RWPE1 (cell line): ENCODE measurements at regions not wholly inside any gene's neighbourhood (a gene's known extent, or its start where the extent isn't known, plus 50 kb on each side); places are given as distances from the start of the nearest gene placed in this dataset.
"Not testable (repeated sequence)": the region's sequence is repeated elsewhere in the genome, so short reads cannot be mapped to it uniquely, and the experiment has no call there.

Experiments used
- CTCF ChIA-PET: fragments of 350-600 bp; sonication (Branson Sonifier 250); formaldehyde crosslinking; extraction: SDS; loops from one replicate; lab custom pipeline; 2021; lab: Yijun Ruan, JAX
- POLR2A ChIA-PET: fragments of 400-600 bp; formaldehyde crosslinking; extraction: SDS; loops from one replicate; lab custom pipeline; 2020; ENCODE audit warnings: antibody characterized with exemption; ENCODE audit not compliant: low non-redundant PET; lab: Yijun Ruan, JAX
- DNase-seq: peaks from one replicate; pipeline ENCODE4 v3.0.0; 2012; ENCODE audit warnings: low spot score
- H3K27ac ChIP-seq: fragments of 450-650 bp; 2 replicates; pipeline ENCODE4 v1.5.1; 2017
- CTCF ChIP-seq: fragments of 450-650 bp; conservative IDR thresholded peaks from 2 replicates; pipeline ENCODE4 v1.5.1; 2017; ENCODE audit warnings: low read depth, mild to moderate bottlenecking

- no peak for DNase-seq
- ChIA-PET POLR2A (no interaction called here), CTCF (interaction anchor here (0.5 kb wide), 1 partner anchor 1461 kb away, joined by 3 read pairs; no protein-coding TSS in a partner anchor)
- no peak for TF ChIP-seq CTCF
- H3K27ac ChIP-seq = no peak overlapping the region
Measured at GRCh38 chr9:78712903-78713613, 416.1 kb downstream of the PSAT1 start.

GRCh38 chr9:78713614-78714405 lies 416.9 kb downstream of the PSAT1 start:
- DNase-seq = no peak
- POLR2A ChIA-PET = no interaction called here
- H3K27ac ChIP-seq = no peak overlapping the region
- CTCF ChIA-PET = interaction anchor here (0.5 kb wide), 1 partner anchor 1460 kb away, joined by 3 read pairs; no protein-coding TSS in a partner anchor
- no peak for TF ChIP-seq CTCF

DNA sequence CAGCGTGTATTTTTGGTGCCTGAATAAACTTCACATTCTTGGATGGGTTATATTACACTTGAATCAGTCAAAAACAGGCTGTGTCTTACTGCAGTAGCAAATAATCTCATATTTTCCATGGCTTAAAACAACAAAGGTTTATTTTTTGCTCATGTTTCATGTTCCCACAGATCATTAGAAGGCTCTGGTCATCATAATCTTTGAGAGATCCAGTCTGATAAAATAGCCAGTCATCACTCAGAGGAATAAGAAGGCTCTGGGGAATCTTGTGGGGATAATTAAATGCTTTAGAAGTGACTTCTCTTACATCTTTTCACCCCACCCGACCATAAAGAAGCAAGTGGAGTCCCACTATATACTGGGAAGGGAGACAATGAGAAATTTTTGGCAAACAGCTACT lies 417.7 kb downstream of the PSAT1 start:
- TF ChIP-seq CTCF = no peak
- ChIA-PET CTCF (no interaction called here), POLR2A (no interaction called here)
- no peak overlapping the region for H3K27ac ChIP-seq
- no peak for DNase-seq

GRCh38 chr9:78719029-78719428 lies 422.1 kb downstream of the PSAT1 start:
- DNase-seq, POLR2A ChIA-PET, CTCF ChIA-PET, H3K27ac ChIP-seq: not testable (repeated sequence)

DNA sequence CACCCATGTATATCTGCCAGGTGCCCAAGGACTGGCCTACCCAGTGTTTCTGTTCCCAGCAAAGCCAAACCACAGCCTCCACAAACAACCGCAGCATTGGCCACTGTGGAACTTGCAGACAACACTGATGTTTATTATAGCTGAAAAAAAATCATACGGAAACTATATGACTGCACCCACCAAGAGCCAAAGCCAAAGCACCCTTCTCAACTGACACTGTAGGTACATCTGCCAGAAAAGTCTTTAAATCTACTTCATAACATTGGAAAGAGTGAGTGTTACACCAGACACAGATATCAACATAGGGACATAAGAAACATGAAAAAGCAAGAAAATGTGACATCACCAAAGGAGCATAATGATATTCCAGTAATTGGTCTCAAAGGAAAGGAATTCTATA lies 428.0 kb downstream of the PSAT1 start:
- CTCF ChIA-PET = no interaction called here
- DNase-seq = no peak
- H3K27ac ChIP-seq = no peak overlapping the region
- TF ChIP-seq CTCF = no peak
- POLR2A ChIA-PET = no interaction called here

GRCh38 chr9:78725503-78725902 lies 428.6 kb downstream of the PSAT1 start:
- no peak for DNase-seq
- no peak overlapping the region for H3K27ac ChIP-seq
- POLR2A ChIA-PET = no interaction called here
- no peak for TF ChIP-seq CTCF
- CTCF ChIA-PET = no interaction called here

- CTCF ChIA-PET = no interaction called here
Measured at GRCh38 chr9:78745331-78745730, 448.4 kb downstream of the PSAT1 start.

More at GRCh38 chr9:78745331-78745730, 448.4 kb downstream of the PSAT1 start:
- TF ChIP-seq CTCF = no peak
- H3K27ac ChIP-seq = no peak overlapping the region
- POLR2A ChIA-PET = no interaction called here
- DNase-seq = no peak
